ENCODE measurements at regions not wholly inside any gene's neighbourhood (a gene's known extent, or its start where the extent isn't known, plus 50 kb on each side); places are given as distances from the start of the nearest gene placed in this dataset.

- intact Hi-C loops (cut with DNase I; ENCODE audit: low total_unique reads): no loop called here
- H3K36me3 ChIP-seq: no peaks in the 10 kb centered on the region
- peaks cover 0 to 5% of the 10 kb centered on the region in 2 donors for H3K9me3 ChIP-seq
- no peaks in the 10 kb centered on the region for H3K4me1 ChIP-seq
- DNase-seq (ENCODE audit: low spot score in 2 of 2): no peak
- no peak overlapping the region for H3K4me3 ChIP-seq
- no peak overlapping the region for H3K27ac ChIP-seq
- H3K27me3 ChIP-seq: no peaks in the 10 kb centered on the region
- TF ChIP-seq, protein P1, sequence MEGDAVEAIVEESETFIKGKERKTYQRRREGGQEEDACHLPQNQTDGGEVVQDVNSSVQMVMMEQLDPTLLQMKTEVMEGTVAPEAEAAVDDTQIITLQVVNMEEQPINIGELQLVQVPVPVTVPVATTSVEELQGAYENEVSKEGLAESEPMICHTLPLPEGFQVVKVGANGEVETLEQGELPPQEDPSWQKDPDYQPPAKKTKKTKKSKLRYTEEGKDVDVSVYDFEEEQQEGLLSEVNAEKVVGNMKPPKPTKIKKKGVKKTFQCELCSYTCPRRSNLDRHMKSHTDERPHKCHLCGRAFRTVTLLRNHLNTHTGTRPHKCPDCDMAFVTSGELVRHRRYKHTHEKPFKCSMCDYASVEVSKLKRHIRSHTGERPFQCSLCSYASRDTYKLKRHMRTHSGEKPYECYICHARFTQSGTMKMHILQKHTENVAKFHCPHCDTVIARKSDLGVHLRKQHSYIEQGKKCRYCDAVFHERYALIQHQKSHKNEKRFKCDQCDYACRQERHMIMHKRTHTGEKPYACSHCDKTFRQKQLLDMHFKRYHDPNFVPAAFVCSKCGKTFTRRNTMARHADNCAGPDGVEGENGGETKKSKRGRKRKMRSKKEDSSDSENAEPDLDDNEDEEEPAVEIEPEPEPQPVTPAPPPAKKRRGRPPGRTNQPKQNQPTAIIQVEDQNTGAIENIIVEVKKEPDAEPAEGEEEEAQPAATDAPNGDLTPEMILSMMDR (IDR thresholded peaks at IDR 0.05): no peak
- no peak for TF ChIP-seq POLR2A (IDR thresholded peaks at IDR 0.05)
Observed at GRCh38 chr4:63505714-63506460, 903.4 kb downstream of the TECRL start.

- H3K36me3 ChIP-seq: no peaks in the 10 kb centered on the region
- TF ChIP-seq, protein P1 (IDR thresholded peaks at IDR 0.05): no peak
- TF ChIP-seq POLR2AphosphoS5 (IDR thresholded peaks at IDR 0.05) (no peak), POLR2A (IDR thresholded peaks at IDR 0.05) (no peak)
- intact Hi-C loops (cut with DNase I; ENCODE audit: low total_unique reads): no loop called here
- H3K9me3 ChIP-seq: no peaks in the 10 kb centered on the region
- DNase-seq (ENCODE audit: low spot score in 2 of 2): no peak
- no peak overlapping the region for H3K4me3 ChIP-seq
- no peaks in the 10 kb centered on the region for H3K4me1 ChIP-seq
- H3K27me3 ChIP-seq: no peaks in the 10 kb centered on the region
- H3K27ac ChIP-seq: no peak overlapping the region
Observed at GRCh38 chr4:63493265-63493664, 916.0 kb downstream of the TECRL start.

DNA sequence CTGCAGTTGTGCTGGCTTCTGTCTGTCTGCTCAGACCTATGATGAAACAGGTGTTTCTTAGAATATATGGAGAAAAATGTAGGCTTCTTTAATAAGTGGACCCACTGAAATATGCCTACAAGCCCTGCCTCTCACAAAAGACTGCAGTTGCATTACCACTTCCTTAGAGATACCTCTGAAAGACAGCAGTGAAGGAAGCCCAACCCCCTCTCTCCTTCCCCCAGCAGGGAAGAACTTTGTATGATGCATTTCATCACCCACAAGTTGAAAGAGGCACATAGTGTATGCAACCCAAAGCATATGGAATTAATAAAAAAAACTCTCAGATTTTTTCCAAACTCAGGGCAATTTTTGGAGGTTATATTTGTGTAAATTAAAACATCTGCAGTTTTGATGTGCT lies 916.7 kb downstream of the TECRL start:
- DNase-seq (ENCODE audit: low spot score in 2 of 2): no peak
- TF ChIP-seq, protein P1 (IDR thresholded peaks at IDR 0.05): no peak
- TF ChIP-seq POLR2A (IDR thresholded peaks at IDR 0.05) (no peak), POLR2AphosphoS5 (IDR thresholded peaks at IDR 0.05) (no peak)
- no peaks in the 10 kb centered on the region for H3K4me1 ChIP-seq
- intact Hi-C loops (cut with DNase I; ENCODE audit: low total_unique reads): no loop called here
- no peaks in the 10 kb centered on the region for H3K27me3 ChIP-seq
- no peaks in the 10 kb centered on the region for H3K36me3 ChIP-seq
- H3K4me3 ChIP-seq: no peak overlapping the region
- H3K9me3 ChIP-seq: no peaks in the 10 kb centered on the region
- no peak overlapping the region for H3K27ac ChIP-seq

- Histone ChIP-seq H3K27me3 (no peaks in the 10 kb centered on the region), H3K9me3 (no peaks in the 10 kb centered on the region), H3K4me3 (no peak overlapping the region), H3K4me1 (no peaks in the 10 kb centered on the region), H3K27ac (no peak overlapping the region), H3K36me3 (no peaks in the 10 kb centered on the region)
- intact Hi-C loops (cut with DNase I; ENCODE audit: low total_unique reads): no loop called here
- DNase-seq (ENCODE audit: low spot score in 2 of 2): no peak
- TF ChIP-seq, protein P1 (IDR thresholded peaks at IDR 0.05): no peak
- TF ChIP-seq POLR2AphosphoS5 (IDR thresholded peaks at IDR 0.05) (no peak), POLR2A (IDR thresholded peaks at IDR 0.05) (no peak)
Observed at GRCh38 chr4:63464393-63464792, 944.9 kb downstream of the TECRL start.

GRCh38 chr4:63460075-63460474 lies 949.2 kb downstream of the TECRL start:
- Histone ChIP-seq H3K4me1 (no peaks in the 10 kb centered on the region), H3K4me3 (no peak overlapping the region), H3K27ac (no peak overlapping the region), H3K27me3 (no peaks in the 10 kb centered on the region), H3K36me3 (no peaks in the 10 kb centered on the region), H3K9me3 (no peaks in the 10 kb centered on the region)
- DNase-seq (ENCODE audit: low spot score in 2 of 2): no peak
- TF ChIP-seq, protein P1 (IDR thresholded peaks at IDR 0.05): no peak
- intact Hi-C loops (cut with DNase I; ENCODE audit: low total_unique reads): no loop called here
